GM23338 (cell line): ENCODE measurements at regions not wholly inside any gene's neighbourhood (a gene's known extent, or its start where the extent isn't known, plus 50 kb on each side); places are given as distances from the start of the nearest gene placed in this dataset.

Experiments
- ATAC-seq: fragments of 200-7000 bp; cut with Tn5 transposase; 3 replicates; pipeline ENCODE4 v1.9.1; 2020
- DNase-seq: peaks from one replicate; pipeline ENCODE4 v3.0.0-alpha.2; 2015; ENCODE audit warnings: low spot score
- H2AFZ ChIP-seq: fragments of 200-600 bp; sonication (generic); 2 replicates; pipeline ENCODE4 v1.8.0; 2016; ENCODE audit warnings: antibody characterized with exemption, mild to moderate bottlenecking, moderate library complexity
- H3F3A ChIP-seq: fragments of 200-600 bp; sonication (generic); replicated peaks from 2 replicates; pipeline ENCODE4 v1.8.0; 2017; ENCODE audit warnings: antibody characterized with exemption, mixed run types, low read depth
- H3K27ac ChIP-seq: fragments of 200-600 bp; sonication (generic); 2 replicates; pipeline ENCODE4 v1.6.1; 2016; ENCODE audit warnings: low read depth
- H3K27me3 ChIP-seq: fragments of 200-600 bp; sonication (generic); 2 replicates; pipeline ENCODE4 v1.8.0; 2016; ENCODE audit warnings: mild to moderate bottlenecking, mixed run types, moderate library complexity; ENCODE audit not compliant: insufficient read depth
- H3K36me3 ChIP-seq: fragments of 200-600 bp; sonication (generic); 2 replicates; pipeline ENCODE4 v1.8.0; 2016; ENCODE audit warnings: mild to moderate bottlenecking; ENCODE audit not compliant: insufficient read depth
- H3K4me1 ChIP-seq: fragments of 200-600 bp; sonication (generic); 2 replicates; pipeline ENCODE4 v1.8.0; 2016; ENCODE audit warnings: mild to moderate bottlenecking, moderate library complexity; ENCODE audit not compliant: insufficient read depth
- H3K4me2 ChIP-seq: fragments of 200-600 bp; sonication (generic); 2 replicates; pipeline ENCODE4 v1.7.1; 2017; ENCODE audit warnings: mixed run types
- H3K4me3 ChIP-seq: fragments of 200-600 bp; sonication (generic); 2 replicates; pipeline ENCODE4 v1.6.1; 2016; ENCODE audit warnings: mixed run types
- H3K79me2 ChIP-seq: fragments of 200-600 bp; sonication (generic); replicated peaks from 2 replicates; pipeline ENCODE4 v1.8.0; 2017; ENCODE audit warnings: mild to moderate bottlenecking; ENCODE audit not compliant: insufficient read depth
- H3K9me2 ChIP-seq: fragments of 200-600 bp; sonication (generic); 2 replicates; pipeline ENCODE4 v1.8.0; 2017; ENCODE audit not compliant: insufficient read depth
- H4K20me1 ChIP-seq: fragments of 200-600 bp; sonication (generic); replicated peaks from 2 replicates; pipeline ENCODE4 v1.8.0; 2017; ENCODE audit warnings: mild to moderate bottlenecking; ENCODE audit not compliant: insufficient read depth
- H3K27ac Mint-ChIP-seq: 2 replicates; pipeline ENCODE4 v1.8.0; 2020; ENCODE audit warnings: inconsistent platforms, mild to moderate bottlenecking, moderate library complexity, mixed read lengths
- H3K27me3 Mint-ChIP-seq: 3 replicates; pipeline ENCODE4 v1.8.0; 2022; ENCODE audit warnings: low read depth, mild to moderate bottlenecking, moderate library complexity, mixed read lengths, inconsistent platforms; ENCODE audit not compliant: insufficient read depth, poor library complexity
- H3K36me3 Mint-ChIP-seq: 3 replicates; pipeline ENCODE4 v1.8.0; 2021; ENCODE audit warnings: low read depth, mild to moderate bottlenecking, inconsistent platforms, moderate library complexity, mixed read lengths
- H3K4me1 Mint-ChIP-seq: 3 replicates; pipeline ENCODE4 v1.8.0; 2020; ENCODE audit warnings: mild to moderate bottlenecking, inconsistent platforms, mixed read lengths
- H3K4me3 Mint-ChIP-seq: 3 replicates; pipeline ENCODE4 v1.8.0; 2021; ENCODE audit warnings: moderate library complexity, mild to moderate bottlenecking, inconsistent platforms, mixed read lengths
- H3K9me3 Mint-ChIP-seq: 3 replicates; pipeline ENCODE4 v1.8.0; 2020; ENCODE audit warnings: moderate library complexity, mild to moderate bottlenecking, inconsistent platforms, mixed read lengths
- CREB1 ChIP-seq: fragments of 250-450 bp; sonication (Bioruptor Pico); IDR thresholded peaks from 2 replicates; pipeline ENCODE4 v1.5.0; 2020; ENCODE audit warnings: low read depth, mild to moderate bottlenecking, moderate library complexity
- CTCF ChIP-seq, 2 experiments: fragments of 200-600 bp in 1 of 2; sonication (generic) in 1 of 2; conservative IDR thresholded peaks; 2 replicates each; pipeline versions ENCODE4 v1.5.1 to v1.6.1; 2016 to 2017; ENCODE audit warnings: antibody characterized with exemption in 2 of 2, low read depth in 2 of 2, mild to moderate bottlenecking in 2 of 2, moderate library complexity in 1 of 2
- ETS1 ChIP-seq: IDR thresholded peaks from 2 replicates; pipeline ENCODE4 v1.6.1; 2016; ENCODE audit warnings: antibody characterized with exemption
- EZH2 ChIP-seq: fragments of 200-600 bp; sonication (generic); IDR thresholded peaks from one replicate; pipeline ENCODE4 v1.8.0; 2017; ENCODE audit warnings: antibody characterized with exemption, mild to moderate bottlenecking, low read depth; ENCODE audit not compliant: unreplicated experiment
- EZH2phosphoT487 ChIP-seq: fragments of 200-600 bp; sonication (generic); IDR thresholded peaks from one replicate; pipeline ENCODE4 v1.8.1; 2018; ENCODE audit warnings: antibody characterized with exemption; ENCODE audit not compliant: unreplicated experiment
- JUNB ChIP-seq: IDR thresholded peaks from one replicate; pipeline ENCODE4 v1.6.1; 2016; ENCODE audit warnings: antibody characterized with exemption; ENCODE audit not compliant: unreplicated experiment
- NANOG ChIP-seq: IDR thresholded peaks from 2 replicates; pipeline ENCODE4 v1.6.1; 2016; ENCODE audit warnings: antibody characterized with exemption, borderline replicate concordance
- POLR2AphosphoS5 ChIP-seq: IDR thresholded peaks from 2 replicates; pipeline ENCODE4 v1.6.1; 2016; ENCODE audit warnings: antibody characterized with exemption, low read depth
- REST ChIP-seq: IDR thresholded peaks from one replicate; pipeline ENCODE4 v1.6.1; 2018; ENCODE audit warnings: antibody characterized with exemption; ENCODE audit not compliant: unreplicated experiment
- STAT1 ChIP-seq: IDR thresholded peaks from one replicate; pipeline ENCODE4 v1.6.1; 2016; ENCODE audit warnings: antibody characterized with exemption; ENCODE audit not compliant: unreplicated experiment
- ZNF114 ChIP-seq: fragments of 250-450 bp; sonication (Bioruptor Pico); IDR thresholded peaks from 2 replicates; pipeline ENCODE4 v1.5.0; 2020; ENCODE audit warnings: mild to moderate bottlenecking, moderate library complexity
- ZNF331 ChIP-seq: fragments of 250-450 bp; sonication (Bioruptor Pico); IDR thresholded peaks from 2 replicates; pipeline ENCODE4 v1.5.0; 2020; ENCODE audit warnings: low read depth, mild to moderate bottlenecking, moderate library complexity
- ZNF462 ChIP-seq: fragments of 250-450 bp; sonication (Bioruptor Pico); IDR thresholded peaks from 2 replicates; pipeline ENCODE4 v1.5.0; 2020; ENCODE audit warnings: mild to moderate bottlenecking, moderate library complexity

- Mint-ChIP-seq H3K27me3 (no peaks in the 10 kb centered on the region), H3K36me3 (no peaks in the 10 kb centered on the region), H3K27ac (no peak overlapping the region), H3K9me3 (no peaks in the 10 kb centered on the region), H3K4me1 (peaks cover 16% of the 10 kb centered on the region; the same call in 2 of the 3 replicates), H3K4me3 (no peak overlapping the region)
- no peak overlapping the region for H2AFZ ChIP-seq
- H3K4me1 ChIP-seq: no peaks in the 10 kb centered on the region
- no peaks in the 10 kb centered on the region for H4K20me1 ChIP-seq
- H3K27ac ChIP-seq: no peak overlapping the region
- H3K36me3 ChIP-seq: no peaks in the 10 kb centered on the region
- no peak for TF ChIP-seq ZNF114 (CRISPR knock-in tag)
- no peak for TF ChIP-seq POLR2AphosphoS5
- no peak for TF ChIP-seq NANOG
- no peak for TF ChIP-seq JUNB
- TF ChIP-seq ZNF331 (CRISPR knock-in tag): no peak
- TF ChIP-seq REST: no peak
- no peak for TF ChIP-seq STAT1
- TF ChIP-seq CTCF (conservative IDR thresholded peaks at IDR 0.05; ENCODE audit: low read depth in 2 of 2): no peak
- TF ChIP-seq ZNF462 (CRISPR knock-in tag): no peak
- TF ChIP-seq EZH2phosphoT487: no peak
- no peak for TF ChIP-seq CREB1 (CRISPR knock-in tag)
- no peak for TF ChIP-seq EZH2
- TF ChIP-seq ETS1: no peak
- no peak overlapping the region for H3K4me3 ChIP-seq
- no peaks in the 10 kb centered on the region for H3K27me3 ChIP-seq
- H3K9me2 ChIP-seq: no peaks in the 10 kb centered on the region
- DNase-seq: no peak
- no peaks in the 10 kb centered on the region for H3K79me2 ChIP-seq
- no peaks in the 10 kb centered on the region for H3F3A ChIP-seq
- ATAC-seq: no peak
- no peak overlapping the region for H3K4me2 ChIP-seq
Observed at GRCh38 chr3:74842649-74843048, 228.2 kb upstream of the CNTN3 start.
